Loucy (cell line): ENCODE measurements at regions not wholly inside any gene's neighbourhood (a gene's known extent, or its start where the extent isn't known, plus 50 kb on each side); places are given as distances from the start of the nearest gene placed in this dataset.

Source experiments
- H2AFZ ChIP-seq: fragments of 200-600 bp; sonication (generic); 2 replicates; pipeline ENCODE4 v1.6.0; 2016; ENCODE audit warnings: antibody characterized with exemption, mild to moderate bottlenecking, low read length, moderate library complexity
- H3F3A ChIP-seq: fragments of 200-600 bp; 2 replicates; pipeline ENCODE4 v1.6.0; 2016; ENCODE audit warnings: antibody characterized with exemption, low read depth, mild to moderate bottlenecking
- H3K27me3 ChIP-seq: fragments of 200-600 bp; sonication (generic); 2 replicates; pipeline ENCODE4 v1.6.1; 2014; ENCODE audit warnings: low read length, mild to moderate bottlenecking; ENCODE audit not compliant: insufficient read depth, poor library complexity, severe bottlenecking
- H3K36me3 ChIP-seq: fragments of 200-600 bp; sonication (generic); 2 replicates; pipeline ENCODE4 v1.6.1; 2016; ENCODE audit warnings: low read length; ENCODE audit not compliant: insufficient read depth
- H3K4me1 ChIP-seq: fragments of 200-600 bp; sonication (generic); 2 replicates; pipeline ENCODE4 v1.5.1; 2014; ENCODE audit warnings: low read length, mild to moderate bottlenecking; ENCODE audit not compliant: insufficient read depth, poor library complexity, severe bottlenecking
- H3K4me2 ChIP-seq: fragments of 200-600 bp; sonication (generic); 2 replicates; pipeline ENCODE4 v1.6.0; 2014; ENCODE audit warnings: antibody characterized with exemption, low read length, low read depth, mild to moderate bottlenecking; ENCODE audit not compliant: poor library complexity, severe bottlenecking
- H3K4me3 ChIP-seq: fragments of 200-600 bp; sonication (generic); 2 replicates; pipeline ENCODE4 v1.5.1; 2014; ENCODE audit warnings: low read length, mild to moderate bottlenecking, mixed read lengths; ENCODE audit not compliant: poor library complexity, severe bottlenecking
- H3K79me2 ChIP-seq: fragments of 200-600 bp; sonication (generic); 2 replicates; pipeline ENCODE4 v1.6.1; 2014; ENCODE audit warnings: low read length; ENCODE audit not compliant: insufficient read depth
- H3K9ac ChIP-seq: fragments of 200-600 bp; sonication (generic); 2 replicates; pipeline ENCODE4 v1.6.0; 2014; ENCODE audit warnings: mild to moderate bottlenecking, low read depth, low read length, moderate library complexity; ENCODE audit not compliant: poor library complexity, severe bottlenecking
- H3K9me2 ChIP-seq: fragments of 200-600 bp; sonication (generic); replicated peaks from 2 replicates; pipeline ENCODE4 v1.6.1; 2016; ENCODE audit warnings: low read depth, low read length, mixed read lengths
- H3K9me3 ChIP-seq: fragments of 200-600 bp; sonication (generic); 2 replicates; pipeline ENCODE4 v1.6.1; 2014; ENCODE audit warnings: mild to moderate bottlenecking, antibody characterized with exemption, low read length, low read depth; ENCODE audit not compliant: insufficient read depth
- H4K20me1 ChIP-seq: fragments of 200-600 bp; sonication (generic); 2 replicates; pipeline ENCODE4 v1.6.0; 2014; ENCODE audit warnings: antibody characterized with exemption, low read length, mild to moderate bottlenecking; ENCODE audit not compliant: insufficient read depth, poor library complexity, severe bottlenecking
- EZH2phosphoT487 ChIP-seq: fragments of 200-600 bp; IDR thresholded peaks from 2 replicates; pipeline ENCODE4 v1.6.1; 2018; ENCODE audit warnings: antibody characterized with exemption, mild to moderate bottlenecking, moderate library complexity, borderline replicate concordance
- TF ChIP-seq, protein P1 (sequence below): fragments of 200-600 bp; sonication (generic); conservative IDR thresholded peaks from 2 replicates; pipeline ENCODE4 v1.5.1; 2014; ENCODE audit warnings: mild to moderate bottlenecking, antibody characterized with exemption, low read length

GRCh38 chr2:62596061-62596921 is 90.3 kb upstream of the TMEM17 start:
- TF ChIP-seq, protein P1, sequence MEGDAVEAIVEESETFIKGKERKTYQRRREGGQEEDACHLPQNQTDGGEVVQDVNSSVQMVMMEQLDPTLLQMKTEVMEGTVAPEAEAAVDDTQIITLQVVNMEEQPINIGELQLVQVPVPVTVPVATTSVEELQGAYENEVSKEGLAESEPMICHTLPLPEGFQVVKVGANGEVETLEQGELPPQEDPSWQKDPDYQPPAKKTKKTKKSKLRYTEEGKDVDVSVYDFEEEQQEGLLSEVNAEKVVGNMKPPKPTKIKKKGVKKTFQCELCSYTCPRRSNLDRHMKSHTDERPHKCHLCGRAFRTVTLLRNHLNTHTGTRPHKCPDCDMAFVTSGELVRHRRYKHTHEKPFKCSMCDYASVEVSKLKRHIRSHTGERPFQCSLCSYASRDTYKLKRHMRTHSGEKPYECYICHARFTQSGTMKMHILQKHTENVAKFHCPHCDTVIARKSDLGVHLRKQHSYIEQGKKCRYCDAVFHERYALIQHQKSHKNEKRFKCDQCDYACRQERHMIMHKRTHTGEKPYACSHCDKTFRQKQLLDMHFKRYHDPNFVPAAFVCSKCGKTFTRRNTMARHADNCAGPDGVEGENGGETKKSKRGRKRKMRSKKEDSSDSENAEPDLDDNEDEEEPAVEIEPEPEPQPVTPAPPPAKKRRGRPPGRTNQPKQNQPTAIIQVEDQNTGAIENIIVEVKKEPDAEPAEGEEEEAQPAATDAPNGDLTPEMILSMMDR, result no peak
- TF ChIP-seq EZH2phosphoT487, result no peak
- no peaks in the 10 kb centered on the region for H3K79me2 ChIP-seq
- no peak overlapping the region for H3K4me3 ChIP-seq
- no peaks in the 10 kb centered on the region for H3K36me3 ChIP-seq
- no peak overlapping the region for H2AFZ ChIP-seq
- H3K4me2 ChIP-seq, result no peak overlapping the region
- no peaks in the 10 kb centered on the region for H3F3A ChIP-seq
- no peaks in the 10 kb centered on the region for H3K9me3 ChIP-seq
- no peaks in the 10 kb centered on the region for H4K20me1 ChIP-seq
- H3K9me2 ChIP-seq, result no peaks in the 10 kb centered on the region
- H3K4me1 ChIP-seq, result no peaks in the 10 kb centered on the region
- no peak overlapping the region for H3K9ac ChIP-seq
- no peaks in the 10 kb centered on the region for H3K27me3 ChIP-seq

DNA sequence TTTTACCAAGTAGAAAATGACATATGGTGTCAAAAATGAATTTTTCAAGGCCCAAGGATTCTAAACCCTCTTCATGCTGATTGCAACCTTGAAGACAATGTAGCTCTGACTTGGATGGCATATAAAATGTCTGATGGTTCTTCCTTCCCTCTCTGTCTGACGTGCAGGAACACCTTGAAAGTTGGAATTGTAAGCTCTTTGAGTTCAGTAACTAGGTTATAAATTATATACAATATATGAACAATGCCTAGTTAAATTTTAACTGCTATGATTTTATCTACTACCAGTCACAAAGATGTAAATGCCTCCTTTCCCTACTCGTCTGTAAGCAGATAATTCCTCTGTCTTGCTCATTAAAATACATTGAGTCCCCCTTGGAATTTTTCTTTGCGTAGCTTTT is 89.5 kb upstream of the TMEM17 start:
- no peaks in the 10 kb centered on the region for H3K79me2 ChIP-seq
- no peak overlapping the region for H3K4me3 ChIP-seq
- TF ChIP-seq, protein P1, result no peak
- H4K20me1 ChIP-seq, result no peaks in the 10 kb centered on the region
- H3K27me3 ChIP-seq, result no peaks in the 10 kb centered on the region
- H2AFZ ChIP-seq, result no peak overlapping the region
- H3K9me2 ChIP-seq, result no peaks in the 10 kb centered on the region
- no peak overlapping the region for H3K4me2 ChIP-seq
- H3K9me3 ChIP-seq, result no peaks in the 10 kb centered on the region
- H3K4me1 ChIP-seq, result no peaks in the 10 kb centered on the region
- H3K36me3 ChIP-seq, result no peaks in the 10 kb centered on the region
- no peak overlapping the region for H3K9ac ChIP-seq
- no peaks in the 10 kb centered on the region for H3F3A ChIP-seq

DNA sequence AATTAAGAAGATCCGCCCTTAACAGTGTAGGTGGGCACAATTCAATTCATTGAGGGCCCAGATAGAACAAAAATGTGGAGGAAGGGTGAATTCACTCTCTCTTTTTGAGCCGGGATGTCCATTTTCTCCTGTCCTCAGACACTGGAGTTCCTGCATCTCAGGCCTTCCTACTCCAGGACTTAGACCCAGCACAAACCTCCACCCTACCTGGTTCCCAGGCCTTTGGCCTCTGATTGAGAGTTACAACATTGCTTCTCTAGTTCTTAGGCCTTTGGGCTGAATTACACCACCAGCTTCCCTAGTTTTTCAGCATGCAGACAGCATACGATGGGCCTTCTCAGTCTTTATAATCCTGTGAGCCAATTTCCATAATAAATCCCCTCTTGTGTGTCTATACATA is 87.8 kb upstream of the TMEM17 start:
- Histone ChIP-seq H3K9me2 (no peaks in the 10 kb centered on the region), H4K20me1 (no peaks in the 10 kb centered on the region), H3K4me2 (no peak overlapping the region), H3K27me3 (no peaks in the 10 kb centered on the region), H3K9ac (no peak overlapping the region), H3K9me3 (no peaks in the 10 kb centered on the region), H3K36me3 (no peaks in the 10 kb centered on the region), H3K79me2 (no peaks in the 10 kb centered on the region), H3K4me3 (no peak overlapping the region), H3K4me1 (no peaks in the 10 kb centered on the region), H3F3A (no peaks in the 10 kb centered on the region), H2AFZ (no peak overlapping the region)
- TF ChIP-seq EZH2phosphoT487, result no peak
- TF ChIP-seq, protein P1, result no peak
